ENCODE measurements at regions not wholly inside any gene's neighbourhood (a gene's known extent, or its start where the extent isn't known, plus 50 kb on each side); places are given as distances from the start of the nearest gene placed in this dataset.

GRCh38 chr12:11986165-11986564, 84.6 kb upstream of the BCL2L14 start:
- Histone ChIP-seq H3K9me3 (replicated peaks; ENCODE audit: control insufficient read depth, insufficient read depth, low read length) (no peaks in the 10 kb centered on the region), H3K9ac (replicated peaks; ENCODE audit: extremely low read depth, insufficient read depth, low read length) (no peak overlapping the region), H3K36me3 (ENCODE audit: control insufficient read depth in 2 of 2, extremely low read depth in 1 of 2, insufficient read depth in 2 of 2, low read length in 2 of 2) (no peaks in the 10 kb centered on the region), H3K4me1 (ENCODE audit: control insufficient read depth, extremely low read depth, insufficient read depth, low read length) (no peaks in the 10 kb centered on the region), H3K4me3 (replicated peaks in 1 of 3; ENCODE audit: insufficient read depth in 1 of 3, low read depth in 1 of 3, low read length in 3 of 3) (no peak overlapping the region), H4K20me1 (replicated peaks; ENCODE audit: control insufficient read depth, extremely low read depth, insufficient read depth, low read length) (no peaks in the 10 kb centered on the region), H3K27me3 (ENCODE audit: control insufficient read depth in 2 of 2, insufficient read depth in 2 of 2, low read length in 2 of 2) (peaks cover 15 to 18% of the 10 kb centered on the region in 2 experiments), H3K9me1 (replicated peaks; ENCODE audit: control insufficient read depth, extremely low read depth, insufficient read depth, low read length) (no peaks in the 10 kb centered on the region), H3K4me2 (ENCODE audit: insufficient read depth, low read length) (no peak overlapping the region), H3K27ac (ENCODE audit: insufficient read depth, low read depth, low read length) (no peak overlapping the region), H3K79me2 (ENCODE audit: control insufficient read depth, insufficient read depth, low read length) (no peaks in the 10 kb centered on the region), H2AFZ (ENCODE audit: low read depth, low read length) (no peak overlapping the region)
- intact Hi-C loops (cut with micrococcal nuclease) (no loop called here), dilution Hi-C loops (cut with MboI; ENCODE audit: extremely low pct_ligation_motif_present, low sequenced_read_pairs) (no loop called here)
- CTCF ChIA-PET = no interaction called here
- POLR2A ChIA-PET = no interaction called here
- DNase-seq (ENCODE audit: low read depth, low spot score) (no peak), FAIRE-seq (no peak)
- TF ChIP-seq MYC (IDR thresholded peaks at IDR 0.05; ENCODE audit: low read depth, low read length) (no peak), JUN (IDR thresholded peaks at IDR 0.05; ENCODE audit: borderline replicate concordance, insufficient read depth, insufficient read length, low read depth) (no peak), EZH2 (IDR thresholded peaks at IDR 0.05; ENCODE audit: borderline replicate concordance, low read depth, low read length, severe bottlenecking) (no peak), CTCF (IDR thresholded peaks at IDR 0.05; ENCODE audit: extremely low read depth in 1 of 2, insufficient read depth in 1 of 2, low read depth in 1 of 2, low read length in 2 of 2) (no peak), GATA2 (IDR thresholded peaks at IDR 0.05; ENCODE audit: insufficient read depth, insufficient read length, low read depth, low read length) (no peak), POLR2A (IDR thresholded peaks at IDR 0.05; ENCODE audit: low read depth, low read length) (no peak), FOS (IDR thresholded peaks at IDR 0.05; ENCODE audit: borderline replicate concordance, insufficient read depth, low read length) (no peak), POLR2AphosphoS5 (IDR thresholded peaks at IDR 0.05; ENCODE audit: insufficient read depth, low read depth, low read length) (no peak), MAX (IDR thresholded peaks at IDR 0.05; ENCODE audit: insufficient read depth, insufficient read length) (no peak)
- BruUV-seq (replicated peaks) = no TSS peak
